HG02623 (cell line): ENCODE measurements at regions not wholly inside any gene's neighbourhood (a gene's known extent, or its start where the extent isn't known, plus 50 kb on each side); places are given as distances from the start of the nearest gene placed in this dataset.

Experiments
- ATAC-seq: cut with Tn5 transposase; IDR thresholded peaks from one replicate; pipeline ENCODE4 v1.9.1; 2021; ENCODE audit warnings: moderate library complexity; ENCODE audit not compliant: unreplicated experiment

DNA sequence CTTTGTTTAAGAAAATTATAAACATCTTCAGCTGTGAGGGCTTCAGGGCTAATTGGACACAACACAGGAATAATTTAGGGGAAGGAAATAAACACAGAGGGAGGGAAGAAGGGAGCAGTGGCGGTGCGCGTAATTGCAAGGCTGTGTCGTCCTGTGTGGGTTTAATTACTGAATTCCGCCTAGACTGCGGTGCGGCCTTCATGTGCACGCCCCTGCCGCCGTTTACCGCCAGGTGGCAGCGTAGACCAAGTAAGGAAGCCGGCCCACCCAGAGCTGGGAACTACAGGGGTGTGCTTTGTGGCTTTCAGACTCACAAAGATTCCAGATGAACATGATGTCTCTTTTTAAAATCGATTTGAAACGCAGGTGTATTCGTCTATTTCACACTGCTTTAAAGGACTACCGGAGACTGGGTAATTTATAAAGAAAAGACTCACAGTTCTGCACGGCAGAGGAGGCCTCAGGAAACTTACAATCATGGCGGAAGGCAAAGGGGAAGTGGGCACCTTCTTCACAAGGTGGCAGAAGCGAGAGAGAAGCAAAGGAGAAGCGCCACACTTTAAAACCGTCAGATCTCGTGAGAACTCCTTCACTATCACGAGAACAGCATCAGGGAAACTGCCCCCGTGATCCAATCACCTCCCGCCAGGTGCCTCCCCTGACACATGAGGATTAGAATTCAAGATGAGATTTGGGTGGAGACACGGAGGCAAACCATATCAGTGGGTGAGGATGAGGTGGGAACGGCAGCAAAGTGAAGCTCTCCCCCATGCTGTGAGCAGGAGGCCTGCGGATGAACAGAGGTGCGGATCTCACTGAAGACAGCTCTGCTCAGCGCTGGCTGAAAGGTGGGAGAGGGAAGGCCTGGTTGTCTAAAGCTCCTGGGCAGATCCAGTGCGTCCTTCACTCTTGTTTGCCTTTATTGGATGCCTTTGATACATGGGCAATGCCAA, 222.0 kb upstream of the PDE10A start:
- ATAC-seq = peak; percentile 87

DNA sequence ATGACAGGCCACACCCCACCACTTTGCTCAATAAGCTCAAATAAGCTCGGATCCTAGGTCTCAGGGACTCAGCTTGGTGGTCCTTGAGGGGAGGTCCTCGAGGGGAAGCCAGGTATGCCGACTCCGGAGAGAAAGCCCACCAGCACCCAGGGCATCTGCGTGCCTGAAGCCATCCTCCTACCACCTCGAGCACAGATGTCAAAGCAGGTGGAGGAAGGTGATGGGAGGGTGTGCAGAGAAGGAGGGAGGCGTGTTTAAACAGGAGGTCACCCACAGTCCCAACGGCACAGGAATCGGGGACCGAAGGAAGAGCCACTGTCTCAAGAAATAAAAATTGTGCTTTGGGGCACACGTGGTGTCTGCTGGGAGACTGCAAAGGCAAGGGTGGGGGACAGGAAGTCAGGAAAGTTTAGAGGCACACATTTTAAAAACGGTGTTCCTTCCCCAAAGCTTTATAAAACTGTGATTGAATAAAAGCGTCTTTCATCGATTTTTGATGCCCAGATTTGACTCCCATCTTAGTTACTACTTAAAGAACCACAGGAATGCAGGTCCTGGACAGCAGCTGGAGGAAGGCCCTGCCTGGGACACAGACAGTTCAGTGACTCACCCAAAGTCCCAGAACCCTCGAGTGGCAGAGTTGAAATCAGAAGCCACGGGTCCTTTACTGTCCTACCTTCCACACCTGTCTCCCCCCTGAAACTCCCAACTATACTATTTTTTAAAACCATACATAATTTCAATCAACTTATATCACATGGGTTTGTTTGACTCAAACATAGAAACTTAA, 221.0 kb upstream of the PDE10A start:
- no peak for ATAC-seq

GRCh38 chr6:165881806-165882205, 218.8 kb upstream of the PDE10A start:
- ATAC-seq = no peak

DNA sequence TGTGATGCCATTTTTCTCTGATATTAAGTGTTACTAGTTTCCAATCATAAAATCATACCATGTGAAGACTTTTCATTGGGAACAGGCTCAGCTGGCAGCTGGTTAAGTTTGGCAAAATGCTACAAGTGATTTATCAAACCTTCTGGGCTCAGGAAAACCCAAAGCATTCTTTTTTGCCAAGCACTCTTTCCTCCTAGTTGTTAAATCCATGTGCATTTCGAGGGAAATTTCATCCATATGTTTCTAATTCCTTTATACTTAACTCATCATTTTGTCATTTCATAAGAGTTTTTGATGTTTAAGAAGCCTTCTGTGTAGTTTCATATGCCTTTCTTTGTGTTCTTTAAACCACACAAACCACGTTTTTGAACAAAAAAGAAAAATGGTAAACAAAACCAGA, 217.6 kb upstream of the PDE10A start:
- ATAC-seq = no peak

DNA sequence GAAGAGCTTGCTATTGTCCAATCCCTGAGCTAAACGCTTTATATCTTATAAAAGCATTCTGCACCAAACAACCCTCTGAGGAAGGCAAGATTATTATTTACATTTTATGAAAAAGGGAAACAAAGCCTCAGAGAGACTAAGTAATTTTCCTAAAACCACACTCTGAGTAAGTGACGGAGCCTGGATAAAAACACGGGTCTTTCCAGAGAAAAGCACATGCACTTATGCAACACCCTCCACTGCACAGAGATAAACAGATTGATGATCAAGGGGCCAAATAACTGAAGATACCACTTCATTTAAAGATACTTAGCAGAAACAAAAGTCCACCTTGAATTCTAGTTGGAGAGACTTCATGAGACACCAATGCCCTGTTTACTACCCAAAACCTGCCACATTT, 214.7 kb upstream of the PDE10A start:
- no peak for ATAC-seq

DNA sequence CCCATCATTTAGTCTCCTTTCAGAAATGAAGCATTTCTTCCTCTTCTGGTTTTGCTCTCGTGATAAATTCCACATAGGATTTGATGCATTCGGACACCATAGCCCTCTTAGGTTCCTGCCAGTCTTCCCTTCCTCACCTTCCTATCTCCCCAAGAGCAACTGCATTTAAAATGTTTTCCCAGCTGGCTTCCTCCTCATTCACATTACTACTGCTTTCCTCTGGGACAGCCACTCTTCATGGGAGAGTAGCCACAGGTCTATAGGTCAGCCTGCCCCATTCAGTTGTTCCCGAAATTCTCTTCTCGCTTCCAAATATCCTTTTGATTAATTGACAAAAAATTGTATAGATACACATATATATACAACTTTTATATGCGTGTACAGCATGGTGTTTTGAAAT, 214.2 kb upstream of the PDE10A start:
- no peak for ATAC-seq

DNA sequence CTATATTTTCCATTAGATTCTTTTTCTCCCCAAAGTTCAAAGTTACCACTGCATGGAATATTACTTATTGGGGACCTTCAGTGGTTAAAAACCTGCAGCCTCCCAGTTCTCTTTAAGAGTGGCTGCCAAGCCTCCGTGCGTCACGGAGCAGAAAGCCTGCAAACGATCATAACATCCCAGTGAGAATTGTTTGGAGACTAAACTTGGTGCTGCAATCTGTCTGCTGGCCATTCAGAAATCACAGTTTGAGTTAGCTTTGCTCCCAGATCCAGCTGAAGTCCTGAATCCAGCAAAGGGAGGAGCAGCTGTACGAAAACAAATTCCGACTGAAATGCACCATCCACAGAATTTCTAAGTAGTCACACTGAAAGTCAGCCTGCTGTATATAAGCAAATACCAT, 213.5 kb upstream of the PDE10A start:
- no peak for ATAC-seq

DNA sequence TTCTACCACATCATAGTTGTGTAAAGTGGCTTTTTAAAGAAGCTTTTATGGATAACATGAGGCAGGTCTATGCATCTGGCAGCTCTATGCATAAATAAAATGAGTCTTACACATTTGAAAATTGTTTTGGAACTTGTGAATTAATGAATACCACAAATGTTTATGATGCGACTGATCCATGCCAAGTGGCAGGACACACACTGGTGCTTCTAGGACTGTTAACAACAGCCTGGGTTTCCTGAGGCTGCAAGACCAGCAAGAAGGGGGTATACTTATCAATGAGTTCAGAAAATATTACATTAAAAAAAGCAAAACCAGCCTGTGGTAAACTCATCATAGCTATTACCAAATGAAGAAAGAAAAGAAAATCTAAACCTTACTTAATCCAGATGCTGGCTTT, 212.9 kb upstream of the PDE10A start:
- no peak for ATAC-seq

DNA sequence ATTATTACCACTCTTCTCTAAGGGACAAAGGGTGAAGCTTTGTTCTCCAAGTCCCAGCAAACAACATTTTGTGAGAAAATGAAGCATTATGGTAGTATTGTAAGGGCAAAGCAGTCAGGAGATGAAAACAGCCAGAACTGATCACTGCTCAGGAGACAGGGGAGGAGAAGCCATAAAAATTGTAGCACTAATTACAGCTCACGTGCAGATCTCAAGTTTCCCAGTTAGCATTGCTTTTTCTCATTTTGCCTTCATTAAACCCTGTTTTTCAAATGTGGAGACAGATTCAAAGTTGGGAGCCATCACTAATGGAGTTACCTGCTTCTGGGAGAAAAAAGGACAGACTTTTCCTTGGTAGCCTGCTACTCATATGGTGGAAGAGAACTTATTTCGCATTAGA, 210.9 kb upstream of the PDE10A start:
- ATAC-seq = no peak

DNA sequence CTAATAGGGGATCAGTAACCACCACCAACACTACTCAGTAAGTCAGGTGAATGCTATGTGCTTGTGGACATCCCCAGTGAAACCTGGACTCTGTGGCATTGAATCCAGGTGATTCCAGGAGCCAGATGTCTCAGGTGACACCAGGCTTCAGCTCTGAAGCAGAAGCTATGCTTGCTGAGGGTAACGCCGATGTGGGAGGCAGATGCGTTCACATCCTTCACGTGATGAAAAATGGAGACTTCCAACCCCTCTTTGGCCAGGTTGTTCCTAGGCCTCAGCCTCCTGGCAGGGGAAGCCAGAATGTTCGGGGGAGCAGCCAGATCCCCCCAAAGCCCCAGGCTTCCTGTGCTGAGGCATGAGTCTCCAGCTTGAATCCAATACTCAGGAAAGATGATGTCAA, 209.8 kb upstream of the PDE10A start:
- ATAC-seq = no peak

DNA sequence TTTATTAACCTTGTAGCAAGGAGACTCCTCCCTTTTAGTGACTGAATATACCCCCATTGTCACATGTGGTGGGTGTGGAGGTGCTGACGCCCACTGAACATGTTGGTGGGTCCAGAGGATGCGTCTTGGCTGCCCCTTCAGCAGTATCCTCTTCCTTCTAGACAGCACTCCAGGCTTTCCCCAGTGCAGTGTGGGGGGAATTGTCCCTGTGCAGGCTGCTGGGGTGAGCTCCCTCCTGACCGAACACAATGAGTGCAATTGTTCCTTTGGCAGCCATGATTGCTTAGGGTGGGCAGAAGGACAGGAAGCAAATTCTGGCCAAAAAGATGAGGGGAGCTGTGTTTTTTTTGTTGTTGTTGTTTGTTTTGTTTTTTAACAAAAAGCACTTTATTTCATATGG, 209.3 kb upstream of the PDE10A start:
- ATAC-seq = no peak

- ATAC-seq = no peak
Measured at GRCh38 chr6:165871571-165871970, 208.5 kb upstream of the PDE10A start.

DNA sequence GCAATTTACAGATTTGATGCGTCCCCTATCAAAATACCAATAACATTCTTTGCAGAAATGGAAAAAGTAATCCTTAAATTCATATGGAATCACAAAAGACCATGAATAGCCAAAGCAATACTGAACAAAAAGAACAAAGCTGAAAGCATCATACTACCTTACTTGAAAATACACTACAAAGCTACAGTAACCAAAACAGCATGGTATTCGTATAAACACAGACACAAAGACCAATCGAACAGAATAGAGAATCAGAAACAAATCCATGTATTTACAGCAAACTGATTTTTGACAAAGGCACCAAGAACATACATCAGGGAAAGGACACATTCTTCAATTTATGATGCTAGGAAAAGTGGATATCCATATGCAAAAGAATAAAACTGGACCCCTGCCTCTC, 206.5 kb upstream of the PDE10A start:
- no peak for ATAC-seq

DNA sequence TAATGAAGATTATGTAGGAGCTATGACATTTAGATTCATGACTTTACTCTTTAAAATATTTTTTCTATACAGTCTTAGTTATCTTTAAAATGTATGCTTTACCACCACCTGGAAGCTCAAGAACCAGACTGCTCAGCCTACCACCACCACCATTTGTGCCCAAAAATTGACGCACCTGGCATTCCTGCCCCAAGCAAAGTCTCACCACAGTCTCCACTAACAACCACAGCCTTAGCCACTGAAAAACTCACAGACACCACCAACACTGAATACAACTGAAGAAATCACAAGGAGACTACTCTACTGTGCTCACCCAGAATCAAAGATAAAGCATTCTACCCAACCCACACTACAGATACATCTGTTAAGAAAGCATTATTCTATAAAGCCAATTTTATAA, 201.9 kb upstream of the PDE10A start:
- ATAC-seq = no peak

- no peak for ATAC-seq
Measured at GRCh38 chr6:165864218-165864617, 201.2 kb upstream of the PDE10A start.

DNA sequence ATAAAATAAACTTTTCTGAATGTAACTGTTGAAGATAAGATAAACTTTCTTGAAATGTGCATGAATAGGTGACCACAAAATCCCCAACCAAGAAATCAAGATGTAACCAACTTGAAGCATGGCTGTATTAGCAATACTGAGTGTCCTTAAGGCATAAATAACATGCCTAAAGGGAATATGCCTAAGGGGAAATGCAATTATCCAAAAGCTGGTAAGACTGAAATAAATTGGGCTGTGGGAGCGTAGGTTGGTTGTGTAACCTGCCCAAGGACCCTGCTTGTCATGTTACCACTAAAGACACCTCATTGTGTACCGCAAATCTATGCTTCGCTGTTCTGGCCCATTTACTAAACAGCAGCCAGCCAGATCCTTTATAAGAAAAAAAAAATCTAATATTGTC, 200.8 kb upstream of the PDE10A start:
- ATAC-seq = no peak

DNA sequence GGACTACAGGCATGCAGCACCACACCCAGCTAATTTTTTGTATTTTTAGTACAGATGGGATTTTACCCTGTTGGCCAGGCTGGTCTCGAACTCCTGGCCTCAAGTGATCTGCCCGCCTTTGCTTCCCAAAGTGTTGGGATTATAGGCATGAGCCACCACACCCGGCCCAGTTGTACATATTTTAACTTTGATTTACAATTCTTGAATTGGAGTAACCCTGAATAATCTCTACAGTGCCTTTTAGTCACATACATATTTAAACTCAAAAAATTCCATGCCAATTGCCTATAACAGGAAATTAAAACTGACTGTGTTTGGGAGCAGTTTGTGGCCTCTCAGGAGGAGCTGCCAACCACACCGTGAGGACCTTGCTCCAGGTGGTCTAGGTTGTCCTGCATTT, 199.8 kb upstream of the PDE10A start:
- no peak for ATAC-seq

DNA sequence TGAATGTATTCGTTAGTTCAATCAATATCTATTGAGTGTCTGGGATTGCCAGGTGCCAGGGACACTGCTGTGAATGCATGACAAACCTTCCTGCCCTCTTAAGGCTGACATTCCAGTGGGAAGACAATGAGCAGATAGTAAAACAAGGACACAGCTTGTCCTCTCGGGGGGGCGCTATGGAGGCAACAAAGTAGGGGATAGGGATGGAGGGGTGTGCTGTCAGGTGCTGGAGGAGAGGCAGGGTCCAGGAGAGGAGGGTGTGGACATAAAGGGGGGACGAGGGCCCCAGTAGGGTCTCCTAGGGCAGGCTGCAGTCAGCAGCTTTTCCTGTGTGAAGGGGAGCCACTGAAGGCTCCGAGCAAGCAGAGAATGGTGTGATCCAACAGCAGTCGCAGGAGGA, 198.2 kb upstream of the PDE10A start:
- no peak for ATAC-seq

GRCh38 chr6:165858586-165858985, 195.5 kb upstream of the PDE10A start:
- ATAC-seq = no peak

- no peak for ATAC-seq
Measured at GRCh38 chr6:165855856-165856255, 192.8 kb upstream of the PDE10A start.

- ATAC-seq = no peak
Measured at GRCh38 chr6:165854863-165855593, 192.0 kb upstream of the PDE10A start.
